NK-92 (cell line): ENCODE measurements at regions not wholly inside any gene's neighbourhood (a gene's known extent, or its start where the extent isn't known, plus 50 kb on each side); places are given as distances from the start of the nearest gene placed in this dataset.

ENCODE experiments used
- DNase-seq: peaks from one replicate; lab custom pipeline; 2025; ENCODE audit not compliant: unreplicated experiment; lab: John Stamatoyannopoulos, UW

DNA sequence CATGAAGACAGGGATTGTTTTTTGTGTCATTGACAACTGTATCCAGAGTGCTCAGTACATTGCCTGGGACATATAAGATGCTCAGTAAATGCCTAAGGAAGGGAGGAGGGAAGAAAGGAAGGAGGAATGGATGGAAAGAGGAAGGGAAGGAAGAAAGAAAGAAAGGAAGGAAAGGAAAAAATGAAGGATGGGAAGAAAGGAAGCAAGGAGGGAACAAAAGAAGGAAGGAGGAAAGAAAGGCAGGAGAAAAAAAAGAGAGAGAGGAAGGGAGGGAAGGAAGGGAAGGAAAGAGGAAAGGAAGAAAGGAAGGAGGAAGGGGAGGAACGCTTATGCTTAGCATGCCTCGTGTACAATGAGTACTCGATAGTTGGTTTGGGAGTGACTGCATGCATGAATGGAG is 514.7 kb downstream of the RPS24 start:
- no peak for DNase-seq

GRCh38 chr10:78549140-78549935 is 515.7 kb downstream of the RPS24 start:
- DNase-seq = no peak

DNA sequence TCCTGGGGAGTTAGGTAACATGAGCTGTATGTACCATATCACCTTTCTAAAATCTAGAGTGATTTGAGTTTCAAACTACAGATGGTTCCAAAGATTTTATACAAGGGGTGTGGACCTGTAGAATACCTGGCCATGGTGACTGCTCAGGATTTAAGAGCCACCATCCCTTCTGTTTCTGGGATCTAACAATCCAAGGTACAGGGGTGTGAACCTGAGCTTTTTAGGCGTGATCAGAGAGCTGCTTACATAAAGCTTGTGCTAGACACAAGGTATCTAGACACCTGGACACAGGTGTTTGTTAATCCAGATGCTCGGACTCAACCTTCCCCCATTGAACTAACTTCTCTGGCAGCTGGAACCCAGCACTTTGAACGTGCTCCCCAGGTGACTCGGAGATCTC is 516.4 kb downstream of the RPS24 start:
- no peak for DNase-seq

- no peak for DNase-seq
Observed at GRCh38 chr10:78550716-78551115, 517.1 kb downstream of the RPS24 start.

- DNase-seq = no peak
Observed at GRCh38 chr10:78551184-78552005, 517.4 kb upstream of the ZMIZ1 start.

DNA sequence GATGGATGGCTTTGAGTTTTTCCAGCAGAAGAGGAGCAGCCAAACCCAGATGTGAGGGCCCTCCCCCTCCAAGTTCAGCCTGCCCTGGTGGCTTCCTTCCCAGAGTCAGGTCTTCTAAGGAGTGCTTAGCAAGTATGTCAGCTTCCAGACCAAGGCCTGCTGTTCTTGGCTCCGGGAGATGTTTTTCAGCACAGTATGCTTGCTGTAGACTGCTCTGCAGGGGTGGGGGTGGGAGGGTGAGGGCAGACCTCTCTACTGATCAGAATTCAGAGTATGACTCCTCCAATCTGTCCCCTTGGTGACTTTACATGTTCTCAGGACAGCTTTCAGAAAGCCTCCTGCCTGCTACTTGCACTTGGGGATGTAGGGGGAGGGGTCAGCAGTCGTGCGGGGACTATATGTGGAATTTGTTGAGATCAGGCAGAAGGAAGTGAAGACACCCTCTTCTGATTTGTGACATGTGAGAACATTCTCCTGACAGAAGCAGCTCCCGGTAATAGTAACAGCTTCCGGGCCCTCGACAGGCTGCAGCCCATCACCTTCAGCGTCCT is 516.4 kb upstream of the ZMIZ1 start:
- no peak for DNase-seq

GRCh38 chr10:78553792-78554191 is 515.0 kb upstream of the ZMIZ1 start:
- no peak for DNase-seq

DNA sequence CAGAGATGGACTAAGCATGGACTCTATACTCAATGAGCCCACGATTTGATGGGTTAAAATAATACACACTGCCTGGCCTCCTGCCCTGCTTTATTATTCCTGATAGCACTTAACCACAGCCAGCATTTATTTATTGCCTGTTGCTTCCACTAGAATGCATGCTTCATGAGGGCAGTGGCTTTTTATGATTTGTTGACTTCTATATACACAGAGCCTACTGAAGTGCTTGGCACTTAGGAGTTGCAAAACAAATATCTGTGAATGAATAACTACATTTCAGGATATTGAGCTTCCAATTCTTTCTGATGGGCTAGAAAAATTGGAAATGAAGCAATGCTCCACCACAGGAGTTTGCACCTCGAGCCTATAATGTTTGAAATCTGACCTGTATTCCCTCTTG is 513.6 kb upstream of the ZMIZ1 start:
- no peak for DNase-seq

GRCh38 chr10:78556705-78557432 is 511.9 kb upstream of the ZMIZ1 start:
- no peak for DNase-seq

DNA sequence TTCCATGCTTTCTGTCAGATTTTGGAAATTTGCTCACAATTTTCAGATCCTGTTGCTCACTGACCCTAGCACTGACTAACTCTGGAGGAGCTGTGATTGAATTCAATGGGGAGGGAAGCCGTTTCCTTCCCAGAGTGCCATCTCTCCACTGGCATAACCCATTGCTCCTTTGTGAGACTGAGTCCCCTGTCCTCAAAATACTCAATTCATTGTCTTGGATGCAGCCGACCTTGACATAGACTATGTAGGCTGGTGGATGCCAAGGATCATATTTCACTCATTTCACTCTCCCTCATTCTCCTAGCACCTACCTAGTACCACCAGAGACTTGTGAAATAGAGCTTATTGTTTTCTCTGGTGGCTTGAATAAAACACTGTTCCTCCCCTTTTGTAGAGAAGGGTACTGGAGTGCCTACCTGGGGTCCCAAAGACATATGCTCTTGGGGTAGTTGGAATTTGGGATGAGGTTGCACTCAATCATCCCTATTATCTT is 511.3 kb upstream of the ZMIZ1 start:
- no peak for DNase-seq

DNA sequence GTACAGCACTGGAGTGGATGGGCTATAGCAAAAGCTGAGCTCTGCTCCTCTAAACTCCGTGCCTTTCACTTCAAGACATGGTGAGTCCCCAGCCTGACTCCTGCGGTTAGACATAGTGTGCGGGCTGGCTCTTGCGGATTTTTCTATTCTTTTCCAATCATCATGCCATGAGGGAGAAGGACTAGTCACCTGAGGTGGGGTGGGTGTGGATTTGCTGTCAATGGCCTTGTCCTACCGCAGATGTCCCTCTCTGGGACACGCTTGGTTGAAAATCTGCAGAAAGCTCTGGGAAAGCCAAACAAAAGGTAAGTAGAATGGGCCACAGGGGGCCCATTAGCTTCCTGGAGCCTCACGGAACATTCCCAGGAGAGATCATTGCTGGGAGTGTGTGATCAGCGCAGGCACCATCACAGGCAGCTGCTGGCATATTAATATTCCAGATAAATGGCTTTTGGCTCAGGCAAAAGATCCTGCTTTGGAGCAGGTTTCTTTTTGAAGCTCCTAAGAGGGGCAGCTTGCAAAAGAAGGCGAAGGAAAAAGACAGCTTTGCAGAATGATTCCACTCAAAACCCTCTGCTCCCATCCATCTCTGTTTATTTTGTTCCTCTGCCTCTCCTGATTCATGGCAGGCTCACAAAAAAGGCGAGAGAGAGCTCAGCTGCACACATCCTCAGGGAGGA is 509.0 kb upstream of the ZMIZ1 start:
- no peak for DNase-seq

- no peak for DNase-seq
Observed at GRCh38 chr10:78560341-78560688, 508.5 kb upstream of the ZMIZ1 start.

DNA sequence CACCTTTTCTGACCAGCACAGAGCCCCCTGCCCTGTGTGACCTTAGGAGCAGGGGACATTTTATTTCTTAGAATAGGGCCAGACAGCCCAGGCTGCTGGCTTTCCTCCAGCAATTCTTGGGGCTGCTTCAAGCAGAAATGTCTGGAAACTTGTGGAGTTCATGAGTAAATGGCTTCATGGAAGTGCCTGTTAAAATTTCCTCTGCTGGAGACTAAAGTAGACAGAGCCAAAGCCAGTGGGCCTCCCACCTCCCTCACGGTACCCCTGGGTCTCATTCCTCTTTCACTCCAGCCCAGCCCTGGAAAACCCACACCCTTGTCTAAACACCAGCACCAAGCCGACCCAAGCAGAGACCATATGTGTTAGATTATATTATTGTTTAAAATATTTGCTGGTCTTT is 505.5 kb upstream of the ZMIZ1 start:
- DNase-seq = no peak

DNA sequence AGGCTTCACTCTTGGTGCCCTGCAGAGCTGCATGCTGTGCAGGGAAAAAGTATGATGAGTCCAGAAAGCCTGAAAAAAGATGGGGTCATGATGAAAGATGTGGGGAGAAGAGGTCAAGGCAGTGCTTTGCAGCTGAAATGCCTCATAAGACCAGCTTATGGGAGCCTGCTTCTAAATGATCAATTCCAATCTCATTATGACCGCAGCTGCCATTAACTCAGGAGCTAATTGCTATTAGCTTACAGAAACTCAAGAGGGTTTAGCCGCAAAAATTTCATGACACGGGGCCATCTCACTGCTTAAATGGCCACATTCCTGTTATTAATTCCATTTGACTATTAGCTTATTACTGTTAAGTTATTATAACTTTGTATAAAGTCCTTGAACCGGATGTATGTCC is 502.9 kb upstream of the ZMIZ1 start:
- no peak for DNase-seq

- no peak for DNase-seq
Observed at GRCh38 chr10:78566284-78567111, 502.3 kb upstream of the ZMIZ1 start.

DNA sequence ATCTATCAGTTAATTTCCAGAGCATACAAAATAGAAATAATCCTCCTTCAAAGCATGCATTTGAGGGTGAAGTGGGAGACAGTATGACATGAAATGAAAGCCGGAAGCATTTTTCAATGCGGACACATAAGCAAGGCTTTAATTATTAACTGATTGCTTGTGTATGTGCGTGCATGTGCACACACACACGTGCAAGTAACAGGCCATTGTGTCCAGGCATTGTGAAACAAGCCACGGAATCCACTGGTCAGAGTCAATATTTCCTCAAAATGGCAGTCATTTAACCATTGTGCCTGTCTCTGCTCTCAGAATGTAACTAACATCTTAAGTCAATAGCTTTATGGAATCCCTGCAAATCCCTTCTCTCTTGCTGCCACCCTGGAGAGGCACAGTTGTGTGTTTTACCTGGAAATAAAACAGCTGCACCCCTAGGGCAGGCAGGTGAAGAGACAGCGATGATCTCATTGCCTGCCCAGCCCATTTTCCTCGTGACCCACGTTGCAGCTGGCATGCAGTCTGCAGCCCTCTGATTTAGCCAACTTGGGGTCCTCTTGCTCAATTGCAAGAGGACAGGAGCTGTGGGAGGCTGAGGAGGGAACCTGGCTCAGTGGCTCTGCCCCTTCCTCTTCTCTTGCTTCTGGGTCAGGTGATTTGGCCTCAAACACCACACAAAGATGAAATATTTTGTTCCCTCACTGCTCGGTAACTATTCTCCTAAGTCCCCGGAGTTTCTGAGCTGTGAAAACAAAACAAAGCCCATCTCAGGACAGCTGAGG is 500.9 kb upstream of the ZMIZ1 start:
- DNase-seq = no peak

GRCh38 chr10:78568620-78569019 is 500.1 kb upstream of the ZMIZ1 start:
- DNase-seq = no peak

DNA sequence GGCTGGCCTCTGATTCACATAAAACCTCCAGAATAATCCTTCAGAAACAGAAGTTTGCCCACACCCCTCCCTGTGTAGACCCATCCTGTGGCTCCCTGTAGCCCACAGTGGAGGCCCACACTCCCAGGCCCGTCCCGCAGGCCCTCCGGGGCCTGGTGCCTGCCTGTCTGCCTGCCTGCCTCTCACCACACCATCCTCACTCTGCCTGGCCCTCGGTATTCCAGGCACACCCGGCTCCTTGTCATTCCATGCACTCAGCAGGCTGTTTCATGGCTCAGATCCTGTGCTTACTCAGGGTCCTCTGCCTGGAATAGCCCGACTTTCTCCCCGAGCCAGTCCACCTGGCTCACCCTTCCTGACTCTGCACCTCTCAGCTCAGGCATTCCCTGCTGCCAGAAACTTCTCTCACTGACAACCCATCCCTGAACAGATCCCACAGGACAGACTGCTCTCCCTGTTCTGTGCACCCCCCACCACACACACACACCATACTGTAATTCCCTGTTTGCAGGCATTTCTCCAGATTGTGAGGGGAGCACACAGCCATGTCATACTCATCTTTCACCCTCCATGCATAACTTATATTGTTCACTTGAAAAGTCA is 498.0 kb upstream of the ZMIZ1 start:
- DNase-seq = no peak

DNA sequence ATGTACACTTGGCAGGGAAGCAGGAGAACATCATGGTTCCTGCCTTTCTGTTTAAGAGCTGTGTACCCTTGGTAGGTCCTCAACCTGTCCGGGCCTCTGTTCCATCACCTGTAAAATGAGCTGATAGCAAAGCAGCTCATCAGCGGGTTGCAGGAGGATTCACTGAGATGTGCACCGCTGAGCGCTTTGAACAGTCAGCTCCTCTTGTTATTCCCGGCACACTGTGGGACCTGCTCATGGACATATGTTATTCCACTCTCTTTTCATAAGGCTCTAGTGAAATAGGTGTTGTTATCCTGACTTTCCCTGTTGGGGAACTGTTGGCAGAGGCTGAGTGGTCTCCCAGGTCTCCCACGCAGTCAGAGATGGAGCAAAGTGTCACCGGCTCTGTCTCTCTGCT is 497.5 kb upstream of the ZMIZ1 start:
- DNase-seq = no peak
